ENCODE measurements at regions not wholly inside any gene's neighbourhood (a gene's known extent, or its start where the extent isn't known, plus 50 kb on each side); places are given as distances from the start of the nearest gene placed in this dataset.

DNA sequence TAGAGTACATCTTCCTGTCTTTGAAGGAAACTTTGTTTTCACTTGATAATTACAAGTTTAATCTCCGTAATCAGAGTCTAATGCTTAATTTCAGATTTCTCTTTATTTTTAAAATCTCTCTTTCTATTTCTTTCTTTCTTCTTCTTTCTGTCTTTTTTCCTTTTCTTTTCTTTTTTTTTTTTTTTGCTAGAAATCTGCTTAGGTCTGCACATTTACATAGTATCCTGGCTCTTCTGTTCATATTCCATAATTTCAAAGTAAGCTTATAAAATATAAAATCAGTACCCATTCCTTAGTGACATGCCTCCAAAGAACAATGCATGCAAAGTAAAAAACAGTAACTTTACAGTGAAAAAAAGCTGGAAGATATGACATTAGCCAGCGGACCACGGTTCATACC is 601.7 kb upstream of the VSTM2A start:
- DNase-seq (ENCODE audit: low read depth in 4 of 4, low spot score in 3 of 4): no peak

GRCh38 chr7:53947732-53948131 is 594.4 kb upstream of the VSTM2A start:
- peak in 1 of 4 donors; percentile 3 for DNase-seq (ENCODE audit: low read depth in 4 of 4, low spot score in 3 of 4)

GRCh38 chr7:53965716-53966115 is 576.5 kb upstream of the VSTM2A start:
- DNase-seq (ENCODE audit: low read depth in 4 of 4, low spot score in 3 of 4): no peak

DNA sequence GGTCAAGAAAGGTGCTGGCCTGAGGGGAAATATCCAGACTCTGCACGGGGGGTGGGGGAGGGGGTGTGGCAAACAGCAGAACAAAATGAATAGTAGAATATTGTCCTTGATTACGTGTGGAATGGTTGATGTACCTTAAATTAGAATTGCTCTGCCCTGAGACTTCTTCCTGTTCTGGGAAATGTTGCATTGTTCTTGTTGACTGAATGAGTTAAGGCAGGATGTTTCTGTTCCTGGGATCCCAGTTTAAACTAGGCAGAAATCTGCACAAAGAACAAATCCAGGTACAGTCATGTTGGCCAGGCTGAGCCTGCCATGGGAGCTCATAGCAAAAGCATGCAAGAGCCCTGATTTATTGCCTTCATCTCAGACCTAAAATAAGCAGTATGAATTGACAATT is 558.7 kb upstream of the VSTM2A start:
- DNase-seq (ENCODE audit: low read depth in 4 of 4, low spot score in 3 of 4): no peak

DNA sequence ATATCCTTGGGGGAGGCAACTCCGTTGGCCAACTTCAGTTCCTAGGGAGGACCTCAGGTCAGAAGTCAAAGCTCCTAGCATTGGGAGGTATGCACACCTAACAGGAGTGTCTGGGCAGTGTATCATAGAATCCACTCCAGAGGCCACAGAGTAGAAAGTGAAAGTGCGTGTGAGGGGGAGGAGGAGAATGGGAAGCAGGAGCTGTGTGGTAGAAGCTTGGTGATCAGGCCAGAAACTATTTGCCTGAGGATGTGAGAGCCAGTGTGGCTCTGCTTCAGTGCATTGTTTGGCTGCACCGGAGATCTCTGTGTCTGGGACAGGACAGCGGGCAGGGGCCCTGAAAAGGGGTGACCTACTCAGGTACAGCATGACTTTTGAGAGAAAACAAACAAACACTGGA is 557.4 kb upstream of the VSTM2A start:
- no peak for DNase-seq (ENCODE audit: low read depth in 4 of 4, low spot score in 3 of 4)

- no peak for DNase-seq (ENCODE audit: low read depth in 4 of 4, low spot score in 3 of 4)
These were observed 553.8 kb upstream of the VSTM2A start for GRCh38 chr7:53988376-53988775.

DNA sequence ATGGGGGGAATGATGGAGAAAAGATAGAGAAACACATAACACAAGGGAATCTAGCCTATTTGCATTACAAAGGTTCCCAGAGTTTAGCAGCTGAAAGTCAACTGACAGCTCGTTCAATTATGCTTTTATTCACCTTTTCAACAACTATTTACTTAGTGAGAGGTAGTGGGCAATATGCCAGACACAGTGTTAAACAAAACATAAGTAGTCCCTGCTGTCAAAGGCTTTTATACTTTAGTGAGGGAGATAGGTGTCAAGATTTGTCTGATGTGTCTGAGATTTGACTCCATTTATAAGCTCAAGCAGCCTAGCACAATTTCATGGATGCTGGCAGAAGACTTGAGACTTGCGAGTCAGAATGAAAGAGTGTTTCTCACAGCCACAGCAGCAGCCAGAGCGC is 549.0 kb upstream of the VSTM2A start:
- DNase-seq (ENCODE audit: low read depth in 4 of 4, low spot score in 3 of 4): no peak

GRCh38 chr7:53996876-53997275 is 545.3 kb upstream of the VSTM2A start:
- DNase-seq (ENCODE audit: low read depth in 4 of 4, low spot score in 3 of 4): no peak

- DNase-seq (ENCODE audit: low read depth in 4 of 4, low spot score in 3 of 4): no peak
These were observed 527.4 kb upstream of the VSTM2A start for GRCh38 chr7:54014765-54015164.

GRCh38 chr7:54015251-54015650 is 526.9 kb upstream of the VSTM2A start:
- no peak for DNase-seq (ENCODE audit: low read depth in 4 of 4, low spot score in 3 of 4)

DNA sequence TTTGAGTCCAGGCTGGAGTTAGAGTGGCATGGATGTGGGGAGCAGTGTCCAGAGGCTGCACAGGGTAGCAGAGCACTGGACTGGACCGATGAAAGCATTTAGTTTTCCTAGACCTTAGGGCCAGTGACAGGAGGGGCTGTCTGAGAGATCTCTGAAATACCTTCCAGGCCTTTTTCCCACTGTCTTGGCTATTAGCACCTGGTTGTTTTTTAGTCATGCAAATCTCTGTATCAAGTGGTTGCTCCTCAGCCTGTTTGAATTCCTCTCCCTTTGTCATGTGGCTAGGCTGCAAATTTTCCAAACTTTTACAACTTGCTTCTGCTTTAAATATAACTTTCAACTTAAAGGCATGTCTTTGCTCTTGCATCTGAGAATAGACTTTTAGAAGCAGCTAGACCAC is 504.3 kb upstream of the VSTM2A start:
- no peak for DNase-seq (ENCODE audit: low read depth in 4 of 4, low spot score in 3 of 4)

DNA sequence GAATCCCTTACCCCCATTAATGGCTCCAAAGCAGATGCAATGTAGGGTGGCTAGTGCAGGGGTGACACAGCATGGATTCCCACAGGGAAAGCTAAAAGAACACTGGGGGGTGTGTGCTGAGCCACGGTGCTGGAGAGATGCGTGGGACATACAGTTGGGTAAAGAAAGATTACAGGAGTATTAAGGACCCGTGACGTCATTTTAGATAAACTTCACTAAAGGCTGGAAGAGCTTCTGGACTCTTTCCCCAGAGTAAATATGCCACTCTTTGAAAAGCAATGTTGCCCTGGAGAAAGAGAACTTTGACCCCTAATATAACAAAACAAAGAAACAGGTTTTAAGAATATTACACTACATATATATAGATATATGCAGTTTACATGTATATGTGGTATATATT is 481.5 kb upstream of the VSTM2A start:
- no peak for DNase-seq (ENCODE audit: low read depth in 4 of 4, low spot score in 3 of 4)

DNA sequence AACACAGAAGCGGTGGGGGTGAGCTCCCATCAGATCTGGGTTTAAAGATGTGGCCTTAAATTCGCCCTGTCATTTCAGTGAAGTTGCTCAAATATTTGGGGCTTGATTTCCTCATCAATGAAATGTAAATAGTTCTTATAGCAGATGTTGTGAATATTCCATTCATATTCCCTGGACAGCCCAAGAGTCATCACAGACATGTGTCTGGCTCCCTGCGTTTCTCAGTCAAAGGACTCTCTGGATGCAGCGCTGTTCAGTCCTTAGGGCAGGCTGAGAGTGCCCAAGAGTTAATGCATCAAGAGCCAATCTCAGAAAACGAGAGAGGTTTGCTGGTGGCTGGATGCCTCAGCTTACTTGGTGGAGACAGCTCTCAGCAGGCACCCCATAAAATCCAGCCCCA is 475.5 kb upstream of the VSTM2A start:
- no peak for DNase-seq (ENCODE audit: low read depth in 4 of 4, low spot score in 3 of 4)

GRCh38 chr7:54069843-54070242 is 472.3 kb upstream of the VSTM2A start:
- DNase-seq (ENCODE audit: low read depth in 4 of 4, low spot score in 3 of 4): no peak

- no peak for DNase-seq (ENCODE audit: low read depth in 4 of 4, low spot score in 3 of 4)
These were observed 469.5 kb upstream of the VSTM2A start for GRCh38 chr7:54072710-54073109.

GRCh38 chr7:54076616-54077015 is 465.6 kb upstream of the VSTM2A start:
- DNase-seq (ENCODE audit: low read depth in 4 of 4, low spot score in 3 of 4): no peak

- no peak for DNase-seq (ENCODE audit: low read depth in 4 of 4, low spot score in 3 of 4)
These were observed 461.6 kb upstream of the VSTM2A start for GRCh38 chr7:54080525-54080924.

DNA sequence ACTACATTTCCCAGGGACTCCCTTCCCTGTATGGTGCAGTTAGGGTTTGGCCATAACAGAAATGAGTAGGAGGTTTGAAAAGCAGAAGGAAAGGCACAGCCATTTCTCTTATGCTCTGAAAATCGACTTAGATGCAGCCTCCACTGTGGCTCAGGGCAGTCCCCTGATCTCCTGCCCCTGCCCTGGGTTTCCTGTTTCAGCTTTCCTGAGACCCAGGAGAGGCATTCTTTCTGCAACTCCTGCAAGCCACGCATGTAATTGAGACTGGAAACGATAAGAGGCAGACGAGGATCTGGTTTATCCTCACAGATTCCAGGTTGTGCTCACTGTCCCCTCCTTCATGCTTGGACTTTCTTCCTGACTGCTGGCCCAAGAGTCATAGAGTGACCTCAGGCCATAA is 461.2 kb upstream of the VSTM2A start:
- no peak for DNase-seq (ENCODE audit: low read depth in 4 of 4, low spot score in 3 of 4)

DNA sequence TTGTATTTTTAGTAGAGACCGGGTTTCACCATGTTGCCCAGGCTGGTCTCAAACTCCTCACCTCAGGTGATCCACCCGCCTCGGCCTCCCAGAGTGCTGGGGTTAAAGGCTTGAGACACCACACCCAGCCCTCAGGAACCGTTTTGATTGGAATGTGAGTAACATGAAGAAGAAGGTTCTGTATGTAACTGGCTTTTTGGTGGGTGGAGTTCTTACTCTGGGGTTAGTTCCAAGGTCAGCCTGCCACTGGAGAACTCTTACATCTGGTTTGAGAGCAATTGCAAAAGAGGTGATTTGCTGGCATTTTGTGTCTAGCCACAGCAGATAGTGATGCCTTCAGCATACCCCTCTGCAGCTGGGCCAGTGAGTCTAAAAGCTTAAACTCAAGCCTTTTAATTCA is 457.8 kb upstream of the VSTM2A start:
- DNase-seq (ENCODE audit: low read depth in 4 of 4, low spot score in 3 of 4): no peak

DNA sequence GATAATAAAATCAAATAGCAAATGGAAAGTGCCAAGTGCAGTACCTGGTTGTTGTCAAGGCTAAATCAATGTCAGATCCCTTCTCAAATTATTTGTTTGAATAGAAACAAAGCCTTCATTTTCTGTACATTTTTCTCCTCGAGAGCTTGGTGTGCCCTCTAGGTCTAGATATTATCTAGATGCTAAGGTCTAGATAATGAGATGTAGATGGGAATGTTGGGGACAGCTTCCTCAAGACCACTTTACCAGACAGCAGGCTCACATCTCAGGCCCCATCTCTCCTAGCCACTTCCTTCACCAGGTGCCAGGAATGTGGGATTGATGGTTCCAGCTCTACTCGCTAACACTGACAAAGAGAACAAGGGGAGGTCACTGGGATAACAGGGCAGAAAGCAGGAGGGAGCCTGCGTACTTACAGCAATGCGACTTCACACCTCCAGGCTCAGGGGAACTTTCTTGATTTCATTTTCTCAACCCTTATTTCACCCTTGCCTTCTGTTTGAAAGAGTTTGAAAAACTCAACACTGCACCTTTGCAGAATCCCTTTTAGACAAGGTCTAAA is 451.4 kb upstream of the VSTM2A start:
- DNase-seq (ENCODE audit: low read depth in 4 of 4, low spot score in 3 of 4): no peak

- DNase-seq (ENCODE audit: low read depth in 4 of 4, low spot score in 3 of 4): no peak
These were observed 450.9 kb upstream of the VSTM2A start for GRCh38 chr7:54091322-54091721.

DNA sequence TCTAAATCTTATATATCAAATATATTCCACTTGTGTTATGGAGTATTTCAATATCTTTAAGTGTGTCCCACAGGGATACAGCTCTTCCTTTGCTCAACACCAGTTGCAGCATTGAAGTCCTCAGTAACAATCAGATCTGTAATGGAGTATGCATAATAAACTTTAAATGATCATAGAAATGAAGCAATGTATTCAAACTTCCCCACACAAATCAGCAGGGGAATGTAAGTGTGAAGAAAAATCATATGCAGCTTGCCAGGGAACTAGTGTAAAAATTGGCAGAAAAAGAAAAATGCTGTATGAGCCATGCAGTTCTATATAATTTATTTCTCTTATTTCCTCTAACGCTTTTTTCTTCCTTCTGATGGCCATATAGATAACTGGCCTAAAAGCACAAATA is 444.3 kb upstream of the VSTM2A start:
- no peak for DNase-seq (ENCODE audit: low read depth in 4 of 4, low spot score in 3 of 4)

GRCh38 chr7:54109501-54109900 is 432.7 kb upstream of the VSTM2A start:
- no peak for DNase-seq (ENCODE audit: low read depth in 4 of 4, low spot score in 3 of 4)
